ENCODE measurements at regions not wholly inside any gene's neighbourhood (a gene's known extent, or its start where the extent isn't known, plus 50 kb on each side); places are given as distances from the start of the nearest gene placed in this dataset.

GRCh38 chr5:6806668-6807067, 93.4 kb downstream of the TENT4A start:
- DNase-seq, result no peak

- DNase-seq, result no peak
Observed at GRCh38 chr5:6808462-6808861, 95.2 kb downstream of the TENT4A start.

GRCh38 chr5:6810641-6811405, 97.6 kb downstream of the TENT4A start:
- DNase-seq, result no peak

- no peak for DNase-seq
Observed at GRCh38 chr5:6812091-6812490, 98.9 kb downstream of the TENT4A start.

GRCh38 chr5:6812800-6813731, 99.8 kb downstream of the TENT4A start:
- no peak for DNase-seq

- DNase-seq, result no peak
Observed at GRCh38 chr5:6814816-6815215, 101.6 kb downstream of the TENT4A start.

- no peak for DNase-seq
Observed at GRCh38 chr5:6818594-6819511, 105.6 kb downstream of the TENT4A start.

GRCh38 chr5:6819521-6819920, 106.3 kb downstream of the TENT4A start:
- DNase-seq, result no peak

GRCh38 chr5:6820851-6821479, 107.7 kb downstream of the TENT4A start:
- peak in 6 of 56 donors; percentile 4 to 35 (median 12) for DNase-seq

GRCh38 chr5:6822068-6822467, 108.8 kb downstream of the TENT4A start:
- no peak for DNase-seq

- DNase-seq, result no peak
Observed at GRCh38 chr5:6822556-6823343, 109.5 kb downstream of the TENT4A start.

- no peak for DNase-seq
Observed at GRCh38 chr5:6823996-6824395, 110.8 kb downstream of the TENT4A start.

- no peak for DNase-seq
Observed at GRCh38 chr5:6825678-6826244, 112.5 kb downstream of the TENT4A start.

- no peak for DNase-seq
Observed at GRCh38 chr5:6826756-6827155, 113.5 kb downstream of the TENT4A start.

GRCh38 chr5:6827526-6828219, 114.4 kb downstream of the TENT4A start:
- DNase-seq, result no peak

GRCh38 chr5:6829150-6829784, 116.0 kb downstream of the TENT4A start:
- DNase-seq, result no peak

- no peak for DNase-seq
Observed at GRCh38 chr5:6830643-6831239, 117.5 kb downstream of the TENT4A start.

Measured in amygdala (tissue), 56 donors.